K562 (cell line): ENCODE measurements at regions not wholly inside any gene's neighbourhood (a gene's known extent, or its start where the extent isn't known, plus 50 kb on each side); places are given as distances from the start of the nearest gene placed in this dataset.

ENCODE experiments used
- HBP1 ChIP-seq: fragments of 450-650 bp; formaldehyde crosslinking; IDR thresholded peaks from 2 replicates; pipeline ENCODE4 v1.4.0; 2022; ENCODE audit warnings: missing genetic modification characterization
- HNRNPUL1 ChIP-seq: fragments of 200-400 bp; formaldehyde crosslinking; IDR thresholded peaks from 2 replicates; pipeline ENCODE4 v1.6.1; 2017; ENCODE audit warnings: low read length
- ZNF311 ChIP-seq: fragments of 250-450 bp; sonication (Bioruptor Pico); IDR thresholded peaks from 2 replicates; pipeline ENCODE4 v1.4.0; 2020; ENCODE audit warnings: mild to moderate bottlenecking, moderate library complexity
- ZNF407 ChIP-seq: fragments of 450-650 bp; IDR thresholded peaks from 2 replicates; pipeline ENCODE4 v1.6.1; 2016; ENCODE audit warnings: low read depth

- TF ChIP-seq HBP1 (CRISPR knock-in tag) (no peak), ZNF407 (no peak), HNRNPUL1 (no peak), ZNF311 (CRISPR knock-in tag) (no peak)
- TF ChIP-seq, all 486 proteins: peak for 0
These were observed 433.3 kb downstream of the XYLT1 start (continued) for GRCh38 chr16:17037499-17037898.
